ENCODE measurements at regions not wholly inside any gene's neighbourhood (a gene's known extent, or its start where the extent isn't known, plus 50 kb on each side); places are given as distances from the start of the nearest gene placed in this dataset.

GRCh38 chr5:60185231-60186099, 291.9 kb upstream of the PDE4D start:
- DNase-seq (ENCODE audit: low read depth): peak; percentile 19

- peak; percentile 42 for DNase-seq (ENCODE audit: low read depth)
Observed at GRCh38 chr5:60184606-60185005, 291.1 kb upstream of the PDE4D start.

DNA sequence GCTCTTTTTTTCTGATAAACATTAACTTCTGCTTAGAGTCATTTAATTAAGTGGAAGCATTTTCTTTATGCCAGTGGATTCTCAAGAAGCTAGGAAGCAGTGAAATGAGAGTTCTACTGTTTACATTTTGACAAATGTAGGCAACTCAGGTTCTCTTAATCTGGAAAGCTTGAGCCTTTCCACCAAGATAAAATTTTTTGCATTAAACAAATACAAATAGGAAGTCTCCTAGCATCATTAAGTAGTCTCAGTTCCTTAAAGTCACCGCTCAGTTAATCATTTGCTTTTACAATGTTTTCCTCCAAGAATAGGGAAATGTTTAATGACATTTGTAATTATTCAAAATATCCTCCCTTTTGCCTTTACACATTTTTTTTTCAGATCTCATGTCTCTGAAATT, 290.4 kb upstream of the PDE4D start:
- no peak for DNase-seq (ENCODE audit: low read depth)

GRCh38 chr5:60178101-60178500, 284.6 kb upstream of the PDE4D start:
- peak; percentile 80 for DNase-seq (ENCODE audit: low read depth)

GRCh38 chr5:60177596-60177995, 284.1 kb upstream of the PDE4D start:
- peak; percentile 90 for DNase-seq (ENCODE audit: low read depth)

DNA sequence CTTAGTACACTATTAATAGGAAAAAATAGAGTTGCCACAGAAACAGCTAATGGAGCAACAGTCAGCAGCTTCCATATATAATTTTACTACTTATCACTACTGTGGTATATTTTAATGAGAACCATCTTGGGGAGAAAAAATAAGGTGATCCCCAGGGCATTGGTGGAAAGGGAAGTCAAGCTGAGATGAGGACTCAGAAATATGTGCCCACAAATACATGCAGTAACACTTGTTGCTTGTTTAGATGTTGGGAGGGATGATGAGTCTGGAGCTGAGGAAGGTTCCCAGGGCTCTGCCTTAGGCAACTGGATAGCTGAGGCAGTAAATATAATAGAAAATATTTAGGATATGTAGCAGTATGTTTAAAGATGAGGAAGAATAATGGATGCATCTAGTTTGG, 280.1 kb upstream of the PDE4D start:
- no peak for DNase-seq (ENCODE audit: low read depth)

DNA sequence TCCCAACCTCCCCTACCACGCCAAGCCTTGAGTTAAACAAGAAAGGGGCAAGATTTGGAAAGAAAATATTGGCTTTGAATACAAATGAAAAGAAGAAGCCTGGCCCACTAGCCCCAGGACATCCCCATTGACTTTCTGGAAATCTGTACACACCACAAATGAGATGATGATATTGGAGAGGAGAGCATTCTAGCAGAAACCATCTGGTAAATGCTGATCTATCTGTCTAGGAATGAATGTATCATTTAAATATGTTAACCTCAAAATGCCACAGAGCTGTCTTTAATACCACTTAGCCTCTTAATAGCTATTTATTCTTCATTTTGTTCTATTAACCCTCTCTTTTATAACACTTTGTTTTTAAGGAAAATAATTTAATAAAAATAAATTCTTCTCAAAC, 270.2 kb upstream of the PDE4D start:
- DNase-seq (ENCODE audit: low read depth): peak; percentile 64

GRCh38 chr5:60162441-60162840, 268.9 kb upstream of the PDE4D start:
- no peak for DNase-seq (ENCODE audit: low read depth)

DNA sequence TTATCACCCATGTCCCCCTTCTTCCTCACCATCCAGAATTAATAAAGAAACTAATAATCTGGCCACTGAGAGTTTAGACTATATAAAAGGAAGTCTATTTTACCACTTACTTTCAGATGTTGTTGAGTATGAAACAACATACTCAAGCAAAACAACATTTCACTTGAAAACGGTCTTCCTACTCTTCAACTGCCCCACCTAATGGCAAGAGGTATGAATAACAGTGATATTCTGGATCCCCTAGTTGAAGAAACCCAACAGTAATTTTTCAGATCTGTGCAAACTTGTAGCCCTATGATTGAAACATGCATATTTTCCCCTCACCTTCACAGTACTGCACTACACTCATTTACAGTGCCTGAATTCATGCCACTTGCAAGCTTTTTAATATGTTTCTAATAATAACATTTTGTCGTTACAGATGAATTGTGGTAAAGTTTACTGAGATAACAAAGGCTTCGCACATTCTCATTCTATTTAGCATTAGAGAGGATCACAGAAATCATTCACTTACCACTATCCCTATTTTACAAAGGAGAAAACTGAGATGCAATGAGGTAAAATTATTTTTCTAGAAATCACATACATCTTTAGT, 267.9 kb upstream of the PDE4D start:
- peak; percentile 59 for DNase-seq (ENCODE audit: low read depth)

GRCh38 chr5:60149081-60149480, 255.6 kb upstream of the PDE4D start:
- no peak for DNase-seq (ENCODE audit: low read depth)

DNA sequence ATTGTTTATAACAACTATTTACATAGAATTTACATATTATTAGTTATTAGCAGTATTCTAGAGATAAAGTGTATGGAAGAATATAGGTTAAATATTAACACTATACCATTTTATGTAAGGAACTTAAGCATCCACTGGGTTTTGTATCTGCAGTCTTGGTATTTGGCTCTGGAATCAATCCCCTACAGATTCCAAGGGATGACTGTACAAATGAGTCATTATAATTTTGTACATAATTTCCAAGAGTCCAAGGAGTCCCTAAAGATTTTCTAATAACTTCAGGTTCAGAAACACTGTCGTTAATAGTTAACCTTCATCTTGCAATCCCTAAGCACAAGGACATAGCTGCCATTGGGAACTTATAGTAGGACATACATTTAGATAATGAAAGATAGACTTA, 254.8 kb upstream of the PDE4D start:
- peak; percentile 73 for DNase-seq (ENCODE audit: low read depth)

GRCh38 chr5:60147791-60148190, 254.3 kb upstream of the PDE4D start:
- no peak for DNase-seq (ENCODE audit: low read depth)

DNA sequence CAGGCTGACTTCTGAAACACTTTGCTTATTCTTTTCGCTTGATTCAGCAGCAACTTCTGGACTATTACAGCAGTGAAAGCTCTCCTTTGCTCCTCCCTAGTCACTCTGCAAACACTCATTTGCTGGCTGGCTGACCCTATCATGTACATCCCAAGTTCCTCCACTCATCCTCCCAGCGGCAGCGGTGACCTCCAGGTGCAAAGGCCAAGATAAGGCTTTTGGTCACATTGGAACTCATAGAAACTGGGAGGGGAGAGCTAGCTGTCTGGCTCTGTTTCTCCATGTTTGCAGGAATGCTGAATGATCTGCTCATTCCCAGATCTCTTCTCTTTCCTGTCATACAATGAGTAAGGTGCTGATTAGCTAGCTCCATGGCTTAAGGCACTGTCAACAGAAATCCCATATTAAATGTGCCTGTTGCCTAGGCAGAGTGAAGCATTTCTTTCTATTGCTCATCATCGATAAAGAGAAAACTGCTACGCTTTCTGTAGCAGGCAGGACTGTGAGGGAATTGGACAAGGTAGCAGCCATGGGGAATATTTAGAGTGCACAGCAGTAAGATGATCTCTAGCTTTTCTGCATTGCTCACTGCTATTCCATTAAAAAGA, 250.5 kb upstream of the PDE4D start:
- DNase-seq (ENCODE audit: low read depth): no peak

DNA sequence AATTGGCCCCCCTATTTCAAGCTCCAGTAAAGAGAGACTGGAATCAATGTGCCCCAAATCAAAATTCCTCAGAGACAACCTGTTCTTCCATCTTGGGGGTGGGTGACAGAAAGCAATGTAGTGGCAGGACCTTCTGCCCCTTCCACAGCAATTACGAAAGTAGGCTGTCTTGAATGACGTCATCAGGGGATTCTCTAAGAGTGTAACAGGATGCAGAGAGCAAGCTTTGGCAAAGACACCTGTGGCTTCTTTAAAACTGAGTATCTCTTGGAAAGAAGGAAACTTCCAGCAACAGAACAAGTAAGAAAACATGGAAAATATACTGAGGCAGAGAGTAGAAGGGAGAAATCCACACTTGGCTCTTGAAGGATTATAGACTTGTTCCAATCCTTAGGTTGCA, 247.6 kb upstream of the PDE4D start:
- no peak for DNase-seq (ENCODE audit: low read depth)

GRCh38 chr5:60136841-60137240, 243.3 kb upstream of the PDE4D start:
- DNase-seq (ENCODE audit: low read depth): no peak

GRCh38 chr5:60131504-60131903, 238.0 kb upstream of the PDE4D start:
- no peak for DNase-seq (ENCODE audit: low read depth)

- DNase-seq (ENCODE audit: low read depth): no peak
Observed at GRCh38 chr5:60125636-60126035, 232.1 kb upstream of the PDE4D start.

DNA sequence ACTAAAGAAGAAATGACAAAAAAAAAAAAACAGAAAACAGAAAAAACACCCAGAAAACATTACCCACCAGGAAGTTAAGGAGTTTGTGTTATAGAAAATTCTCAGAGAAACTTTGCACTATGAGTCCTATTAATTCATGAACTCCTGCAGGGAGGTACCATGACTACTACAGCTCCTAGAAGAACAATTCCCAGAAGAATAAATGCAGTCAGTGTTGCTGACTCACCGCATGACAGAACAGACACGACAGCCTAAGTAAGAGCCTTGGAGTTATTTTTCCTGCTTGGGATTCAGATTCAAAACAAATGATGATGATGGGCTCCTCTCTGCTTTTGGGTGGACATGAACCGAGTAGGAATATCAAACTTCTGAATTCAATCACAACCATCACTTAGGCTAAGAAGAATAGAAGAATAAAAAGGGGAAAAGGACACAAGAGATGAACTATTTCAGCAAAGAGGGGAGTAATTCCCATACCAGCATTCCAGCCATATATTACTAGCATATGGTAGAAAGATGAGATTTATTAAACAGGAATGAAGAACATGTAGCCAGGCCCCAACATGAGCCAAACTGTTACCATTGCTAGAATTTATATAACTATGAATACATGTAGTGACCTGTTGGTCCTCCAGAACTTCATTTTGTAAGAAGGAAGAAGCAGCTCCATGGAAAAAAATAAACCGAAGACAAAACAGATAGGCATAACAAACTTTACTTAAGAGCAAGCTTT, 209.6 kb upstream of the PDE4D start:
- DNase-seq (ENCODE audit: low read depth): peak; percentile 77

DNA sequence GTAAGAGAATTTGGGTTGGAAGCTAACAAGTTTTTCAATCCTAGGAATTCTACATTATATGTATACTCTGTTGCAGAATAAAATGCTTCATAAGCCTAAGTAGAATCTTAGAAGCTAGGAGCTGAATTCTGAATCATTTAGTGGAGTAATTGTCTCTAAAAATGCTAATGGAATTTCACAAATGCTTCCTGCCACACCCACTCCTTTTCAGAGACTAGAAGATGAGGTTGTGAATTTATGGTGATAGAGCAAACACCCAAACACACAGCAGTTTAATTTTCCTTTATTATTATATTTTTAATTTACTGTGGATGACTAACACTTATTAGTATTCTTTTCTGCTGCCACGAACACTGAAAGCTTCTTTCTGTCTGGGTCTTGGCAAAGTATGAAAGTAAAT, 208.0 kb upstream of the PDE4D start:
- peak; percentile 21 for DNase-seq (ENCODE audit: low read depth)

- peak; percentile 87 for DNase-seq (ENCODE audit: low read depth)
Observed at GRCh38 chr5:60092671-60093422, 199.3 kb upstream of the PDE4D start.

DNA sequence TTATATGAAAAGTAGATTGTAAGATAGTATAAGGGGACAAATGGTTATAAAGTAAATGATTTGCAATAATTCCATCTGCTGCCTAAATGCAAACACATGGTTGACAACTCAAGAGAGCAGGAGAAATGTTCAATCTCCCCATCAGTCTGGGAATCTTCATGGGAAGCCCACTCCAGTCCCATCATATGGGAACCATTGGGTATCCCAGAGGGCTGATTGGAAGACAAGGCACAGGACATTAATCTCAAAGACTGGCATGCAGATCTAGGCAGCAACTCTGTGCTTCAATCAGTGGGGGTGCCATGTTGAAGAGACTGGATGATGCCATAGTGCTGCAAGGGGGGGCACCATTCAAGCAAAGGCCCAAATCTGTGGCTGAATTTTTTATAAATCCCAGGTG, 193.1 kb upstream of the PDE4D start:
- no peak for DNase-seq (ENCODE audit: low read depth)

- DNase-seq (ENCODE audit: low read depth): no peak
Observed at GRCh38 chr5:60084226-60084625, 190.7 kb upstream of the PDE4D start.
